COLO668 (cell line): ENCODE measurements at regions not wholly inside any gene's neighbourhood (a gene's known extent, or its start where the extent isn't known, plus 50 kb on each side); places are given as distances from the start of the nearest gene placed in this dataset.

Experiments
- DNase-seq: peaks from one replicate; lab custom pipeline; 2025; ENCODE audit not compliant: unreplicated experiment; lab: John Stamatoyannopoulos, UW

DNA sequence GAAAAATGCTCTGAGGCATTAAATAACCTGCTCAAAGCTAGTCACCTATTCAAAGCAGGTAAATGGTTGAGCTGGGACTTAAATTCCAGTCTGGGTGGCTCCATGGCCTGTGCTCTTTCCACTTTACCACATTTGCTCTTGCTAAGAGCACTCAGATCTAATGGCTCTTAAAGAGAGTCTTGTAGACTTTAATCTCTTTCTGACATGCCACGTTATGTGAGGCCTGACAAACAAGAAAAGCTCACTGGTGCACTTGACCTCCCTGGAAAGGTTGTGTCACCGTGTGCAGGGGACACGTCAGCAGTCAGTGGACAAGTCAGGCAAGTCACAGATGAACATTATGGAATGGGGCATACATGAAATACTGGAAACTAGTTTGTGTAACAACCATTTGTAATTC is 129.9 kb upstream of the RPS23 start:
- DNase-seq = no peak

DNA sequence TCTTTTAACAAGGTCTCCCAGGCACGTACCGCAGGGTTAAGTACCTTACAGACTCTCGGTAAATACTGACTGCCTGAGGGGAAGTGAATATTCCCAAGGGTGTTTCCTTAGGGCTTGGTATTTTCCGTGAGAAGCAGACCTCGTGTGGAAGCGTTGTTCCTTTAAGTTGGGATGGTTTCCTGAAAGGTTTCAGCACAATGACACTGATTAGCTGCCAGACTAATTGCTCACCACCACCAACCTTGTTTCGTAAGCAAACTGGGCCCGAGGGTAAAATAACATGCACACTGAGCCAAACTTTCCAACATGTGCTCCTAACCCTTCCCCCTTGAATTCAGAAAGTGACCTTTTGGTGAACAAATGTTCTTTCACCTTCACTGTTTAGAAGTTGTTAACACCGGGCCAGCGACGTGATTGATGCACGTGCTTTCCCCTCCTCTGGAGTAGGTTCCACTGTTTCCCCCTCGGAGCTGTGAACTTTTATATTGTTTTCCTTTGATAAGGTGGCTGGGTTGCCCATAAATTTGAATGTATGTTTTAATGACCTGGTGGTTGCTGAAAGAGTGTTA is 128.1 kb upstream of the RPS23 start:
- no peak for DNase-seq

DNA sequence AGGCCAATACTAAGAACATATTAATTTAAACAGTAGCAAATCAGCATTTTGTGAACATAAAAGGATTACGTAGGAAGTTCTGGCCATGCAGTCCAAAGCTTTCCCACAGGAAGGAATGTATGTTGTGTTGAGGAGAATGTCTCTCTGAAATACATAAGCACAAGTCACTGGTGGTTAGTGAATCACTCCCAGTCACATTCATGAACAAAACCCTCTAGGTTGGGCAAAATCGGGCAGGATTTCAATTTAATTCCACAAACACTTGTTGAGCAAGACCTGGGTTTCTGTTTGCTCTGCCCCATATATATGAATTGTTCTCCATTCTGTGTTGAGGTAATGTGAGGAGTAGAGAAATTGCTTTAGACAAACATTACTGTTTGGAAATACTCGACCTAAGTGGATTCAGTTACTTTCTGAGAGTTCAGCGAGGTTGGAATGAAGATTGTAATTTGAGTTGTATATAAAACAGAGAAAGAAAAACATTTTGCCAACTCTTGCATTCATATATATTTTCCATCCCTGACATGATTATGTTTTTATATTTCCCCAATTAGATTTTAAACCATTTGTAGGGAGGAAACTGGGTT is 127.6 kb upstream of the RPS23 start:
- no peak for DNase-seq

DNA sequence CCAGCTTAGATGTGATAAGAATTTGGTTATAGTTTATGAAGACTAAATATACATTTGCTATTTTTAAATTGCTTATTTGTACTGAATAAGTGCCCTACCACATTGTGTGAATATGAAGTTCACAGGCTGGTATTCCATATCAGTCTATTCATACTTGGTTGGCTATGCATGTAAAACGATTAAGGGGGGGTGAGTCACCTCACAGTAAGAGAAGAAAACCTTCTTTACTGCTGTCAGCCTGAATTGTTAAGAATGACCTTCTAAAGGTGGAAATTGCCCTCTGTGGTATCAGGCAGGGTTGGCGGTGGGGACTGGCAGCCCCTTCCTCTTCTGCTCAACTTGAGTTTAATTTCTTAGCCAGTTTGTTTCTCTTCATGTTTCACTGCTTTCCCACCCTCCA is 127.0 kb upstream of the RPS23 start:
- no peak for DNase-seq

DNA sequence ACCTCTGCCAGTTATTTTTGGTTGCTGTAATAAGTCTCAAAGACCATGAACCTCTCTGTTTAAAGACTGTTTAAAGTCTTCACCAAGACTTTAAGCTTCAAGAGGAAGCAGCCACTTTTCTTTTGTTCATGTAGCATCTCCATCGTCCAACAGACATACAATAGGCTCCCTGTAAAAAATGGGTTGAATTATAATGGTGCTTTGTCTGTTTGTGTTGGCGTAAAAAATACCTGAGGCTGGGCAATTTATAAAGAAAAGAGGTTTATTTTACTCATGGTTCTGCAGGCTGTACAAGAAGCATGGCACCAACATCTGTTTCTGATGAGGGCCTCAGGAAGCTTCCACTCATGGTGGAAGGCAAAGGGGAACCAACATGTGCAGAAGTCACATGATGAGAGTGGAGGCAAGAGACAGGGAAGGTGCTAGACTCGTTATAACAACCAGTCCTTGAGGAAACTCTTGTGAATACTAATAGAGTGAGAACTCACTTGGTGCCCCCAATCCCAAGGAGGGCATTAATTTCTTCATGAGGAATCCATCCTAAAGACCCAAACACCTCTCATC is 126.3 kb upstream of the RPS23 start:
- DNase-seq = no peak

DNA sequence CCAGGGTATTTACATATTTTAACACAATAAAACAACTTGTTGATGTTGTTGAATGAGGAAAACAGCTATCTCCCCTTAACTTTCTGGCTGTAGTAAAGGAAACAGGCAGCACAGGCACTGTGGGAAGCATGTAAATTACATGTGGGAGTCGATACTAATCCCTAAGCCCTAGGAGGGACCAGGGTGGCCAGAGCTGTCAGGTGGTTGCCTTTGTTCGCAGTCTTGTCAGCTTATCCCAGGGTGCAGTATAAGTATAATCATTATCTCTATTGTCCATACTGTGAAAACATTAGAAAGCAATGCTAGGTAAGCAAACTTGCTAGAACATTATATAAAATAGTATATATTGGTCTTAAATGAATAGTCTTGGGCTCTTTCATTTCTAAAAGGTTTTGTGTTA is 125.6 kb upstream of the RPS23 start:
- DNase-seq = no peak

DNA sequence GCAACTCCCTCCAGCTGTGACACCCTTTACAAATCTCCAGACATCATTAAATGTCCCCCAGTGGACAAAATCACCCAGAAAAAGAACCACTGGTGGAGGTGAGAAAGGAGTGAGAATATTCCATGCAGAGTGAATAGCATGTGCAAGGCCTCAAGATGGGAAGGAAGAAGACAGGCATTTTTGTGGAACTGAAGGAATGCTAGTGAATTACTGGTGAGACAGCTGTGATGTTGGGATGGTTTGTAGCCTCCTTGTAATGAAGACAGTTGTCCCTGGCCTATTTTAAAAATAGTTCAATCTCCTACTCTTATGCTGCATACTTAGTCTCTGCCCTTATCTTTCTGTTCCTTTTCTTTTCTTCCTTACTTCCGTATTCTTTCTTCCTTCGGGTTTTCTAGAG is 124.9 kb upstream of the RPS23 start:
- DNase-seq = no peak

DNA sequence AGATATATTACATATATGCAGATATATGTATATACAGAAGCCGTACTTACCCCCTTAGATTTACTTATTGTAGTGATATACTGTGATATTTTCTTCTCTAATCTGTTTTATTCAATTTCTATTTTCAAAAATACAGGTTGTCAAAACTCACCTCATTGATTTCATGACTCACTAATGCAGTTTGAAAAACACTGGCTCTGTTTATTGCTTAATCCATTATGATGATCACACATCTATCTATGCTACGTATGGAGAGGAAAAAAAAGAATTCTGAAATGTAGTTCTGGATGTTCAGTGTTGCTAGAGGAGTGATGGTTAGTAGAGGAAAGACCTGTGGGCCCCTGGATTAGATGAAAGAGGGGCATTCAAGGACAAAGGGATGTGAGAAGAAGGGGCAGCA is 121.0 kb upstream of the RPS23 start:
- DNase-seq = no peak

DNA sequence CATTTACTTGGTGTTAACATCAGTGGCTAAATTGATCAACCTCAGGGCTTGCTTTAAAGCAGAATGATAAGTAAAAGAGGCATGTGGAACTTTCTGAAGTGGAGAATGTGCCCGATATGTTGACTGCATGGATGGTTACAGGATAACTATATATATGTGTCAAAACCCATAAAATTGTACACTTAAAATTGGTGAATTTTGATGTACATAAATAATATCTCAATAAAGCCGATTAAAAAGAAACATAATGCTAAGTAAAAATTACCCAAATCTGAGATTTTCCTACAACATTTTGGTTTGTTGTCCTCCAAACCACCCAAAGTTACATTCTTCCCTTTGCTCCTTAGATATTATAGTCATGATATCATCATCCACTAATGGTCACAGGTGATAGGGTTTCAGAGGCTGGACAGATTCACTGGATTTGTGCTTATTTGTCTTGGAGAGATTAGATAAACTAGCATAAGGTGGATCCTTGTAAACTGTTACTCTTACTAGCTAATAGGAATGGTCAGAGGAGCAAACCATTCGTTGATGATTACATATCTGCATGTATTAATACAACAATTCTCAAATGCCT is 119.7 kb upstream of the RPS23 start:
- DNase-seq = no peak

DNA sequence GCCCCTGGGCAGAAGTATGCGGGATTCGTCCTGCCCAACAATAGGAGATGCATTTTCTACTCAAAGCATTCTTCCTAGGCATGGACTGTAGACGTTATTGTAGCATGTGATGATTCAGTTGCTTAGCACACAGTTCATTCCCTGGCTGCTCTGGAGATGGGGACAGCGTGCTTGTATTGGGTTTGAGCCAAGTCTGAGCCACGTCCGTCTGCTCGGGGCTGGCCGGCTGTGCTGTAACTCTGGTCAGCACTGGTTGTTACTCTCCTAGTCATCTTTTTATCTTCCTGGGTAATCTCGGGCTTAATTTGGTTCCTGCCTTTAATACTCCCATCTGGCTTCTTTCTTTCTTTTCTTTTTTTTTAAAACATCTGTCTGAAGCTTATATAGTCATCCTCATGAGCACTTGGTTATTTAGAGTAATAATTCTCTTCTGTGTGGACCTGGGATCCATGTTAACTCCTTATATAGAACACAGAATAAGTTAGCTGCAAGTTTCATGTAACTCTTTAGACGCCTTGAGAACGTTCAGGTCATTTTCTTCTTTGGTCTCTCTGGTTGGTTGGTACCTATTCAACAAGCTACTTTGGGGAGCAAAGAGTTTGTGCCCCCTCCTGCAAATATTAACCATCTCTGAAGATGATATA is 118.8 kb upstream of the RPS23 start:
- peak; percentile 39 for DNase-seq

DNA sequence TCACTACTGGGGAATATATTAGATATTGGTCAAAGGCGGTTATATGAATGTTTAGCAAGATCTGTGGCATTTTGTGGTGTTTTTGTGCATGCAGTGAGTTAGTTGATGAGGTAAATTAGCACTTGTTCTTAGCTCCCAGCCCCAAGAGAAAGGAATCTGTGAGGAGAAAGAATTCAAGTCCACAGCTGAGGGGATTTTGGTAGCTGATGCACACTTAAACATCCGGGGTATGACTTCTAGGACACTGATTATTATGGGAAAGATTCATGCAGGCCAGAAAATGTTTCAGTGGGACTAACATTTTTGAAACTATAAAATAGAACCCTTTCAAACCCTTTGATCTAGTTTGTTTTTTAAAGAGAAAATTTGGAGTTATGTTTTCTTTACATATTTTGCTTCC is 118.2 kb upstream of the RPS23 start:
- DNase-seq = no peak

DNA sequence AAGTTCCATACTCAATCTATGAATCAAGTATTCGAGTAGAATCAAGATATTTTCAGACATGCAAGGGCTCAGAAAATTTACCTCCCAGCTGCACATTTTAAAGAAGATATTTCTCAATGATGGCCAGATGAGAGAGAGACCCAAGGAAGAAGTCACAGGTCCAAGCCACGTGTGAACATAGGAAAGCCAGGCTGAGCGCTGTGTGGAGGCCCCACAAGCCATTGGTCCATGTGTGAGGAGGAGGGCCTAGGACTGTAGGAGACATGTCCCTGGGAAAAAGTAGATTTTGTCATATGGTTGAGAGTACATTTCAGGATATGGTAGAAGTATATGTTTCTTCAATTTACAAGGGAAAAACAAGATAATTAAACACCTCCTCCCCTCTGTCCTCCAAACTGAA is 115.8 kb upstream of the RPS23 start:
- no peak for DNase-seq

DNA sequence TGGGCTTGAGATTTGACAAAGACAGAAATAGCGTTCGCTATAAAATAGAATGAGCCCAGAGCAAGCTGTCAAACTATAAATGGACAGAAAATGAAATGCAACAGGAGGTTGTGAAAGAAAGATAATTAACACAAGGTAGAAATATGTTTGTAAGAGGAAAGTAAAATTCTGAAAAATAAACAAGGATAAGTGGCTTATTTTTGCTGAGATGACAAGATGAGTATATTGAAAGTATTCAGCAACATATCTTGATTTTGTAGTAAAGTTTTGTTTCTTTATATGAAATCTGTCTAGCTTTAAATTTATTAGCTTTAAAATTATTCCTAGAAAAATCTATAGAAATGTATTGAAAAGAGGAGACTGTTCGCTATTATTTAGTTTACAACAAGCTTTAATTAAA is 111.9 kb upstream of the RPS23 start:
- no peak for DNase-seq

DNA sequence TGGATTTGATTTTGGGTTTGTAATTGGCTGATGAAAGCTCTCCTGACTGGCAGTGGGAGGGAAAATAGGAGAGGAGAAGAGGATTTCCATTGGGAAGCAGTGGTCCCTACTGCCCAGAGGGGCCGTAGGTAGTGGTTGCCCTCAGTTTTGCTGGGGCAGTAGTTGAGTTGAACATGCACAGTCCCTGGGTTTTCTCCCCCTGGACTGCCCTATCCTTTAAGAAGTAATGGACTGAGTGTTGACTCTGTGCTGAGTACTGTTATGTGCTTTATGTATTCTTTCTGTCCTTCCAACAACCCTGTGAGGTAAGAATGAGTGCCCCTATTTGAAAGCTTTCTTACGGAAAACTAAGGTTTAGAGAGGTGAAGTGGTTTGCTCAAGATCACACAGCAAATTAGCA is 111.2 kb upstream of the RPS23 start:
- no peak for DNase-seq

DNA sequence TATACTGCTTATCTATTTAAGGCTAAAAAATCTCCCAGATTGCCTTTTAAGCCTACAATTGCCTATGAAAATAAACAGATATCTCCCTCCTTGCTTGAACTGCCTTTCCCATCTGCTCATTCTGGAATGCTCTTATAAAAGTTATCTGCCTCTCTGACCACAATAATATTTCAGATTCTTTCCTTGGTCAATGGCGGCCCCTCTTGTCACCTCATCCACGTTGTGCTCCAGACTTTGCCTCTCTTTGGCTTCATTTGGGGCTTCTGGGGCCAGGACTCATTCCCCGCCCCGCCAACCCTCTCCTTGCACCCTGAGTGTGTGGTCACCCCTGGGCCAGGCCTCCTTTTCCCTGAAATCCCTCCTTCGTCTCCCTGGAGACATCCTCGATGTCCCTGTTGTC is 110.0 kb upstream of the RPS23 start:
- DNase-seq = no peak

DNA sequence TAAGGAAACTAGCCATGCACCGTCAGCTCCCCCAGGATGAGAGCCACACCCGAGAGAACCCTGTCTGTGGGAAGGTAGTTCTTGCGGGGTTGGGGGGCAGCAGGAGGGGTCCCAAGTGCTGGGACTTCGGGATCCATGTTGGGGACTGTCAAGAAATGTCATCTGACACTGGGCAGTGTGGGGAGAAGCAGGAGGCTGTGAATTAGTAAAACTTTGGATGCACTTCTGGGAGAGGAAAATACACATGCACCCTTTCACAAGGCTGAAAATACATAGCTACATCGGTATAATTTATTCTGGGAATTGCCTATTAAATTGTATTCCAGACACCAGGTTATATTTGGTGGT is 109.6 kb upstream of the RPS23 start:
- no peak for DNase-seq

DNA sequence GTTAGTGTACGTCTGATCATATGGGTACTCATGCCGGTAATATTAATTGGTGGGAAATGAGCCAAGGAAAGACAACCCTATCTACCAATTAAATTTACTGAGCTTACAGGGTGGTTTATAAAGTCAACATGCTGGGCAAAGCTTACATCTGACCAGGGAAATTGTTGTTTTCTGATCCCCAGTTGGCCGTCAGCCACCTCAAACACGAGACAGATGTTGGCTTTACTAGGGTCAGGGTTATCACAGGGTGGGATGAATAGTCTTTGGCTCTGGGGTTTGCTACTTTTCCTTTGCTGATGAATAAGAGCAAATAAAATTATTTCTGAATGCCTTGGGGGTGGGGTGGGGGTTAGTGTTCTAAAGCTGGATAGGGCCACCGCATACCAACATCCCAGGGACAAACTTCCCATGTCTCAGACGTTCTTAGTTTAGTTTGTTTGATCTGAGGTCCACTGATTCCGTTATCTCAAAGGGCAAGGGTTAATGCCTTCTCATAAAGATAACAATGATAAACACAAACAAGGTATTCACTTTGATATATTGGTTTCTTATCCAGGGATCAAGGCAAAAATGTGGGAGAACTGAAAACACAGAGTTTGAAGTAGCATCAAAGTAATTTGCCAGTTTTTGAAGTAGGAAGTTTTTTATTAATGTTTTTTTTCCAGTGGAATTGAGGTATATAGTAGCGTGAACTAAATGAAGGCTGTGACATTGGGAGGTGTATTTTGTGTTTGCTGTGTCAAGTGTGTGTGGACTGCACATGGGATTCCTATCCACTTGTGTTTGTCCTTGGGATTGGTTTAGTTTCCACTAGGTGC is 109.1 kb upstream of the RPS23 start:
- peak; percentile 48 for DNase-seq

DNA sequence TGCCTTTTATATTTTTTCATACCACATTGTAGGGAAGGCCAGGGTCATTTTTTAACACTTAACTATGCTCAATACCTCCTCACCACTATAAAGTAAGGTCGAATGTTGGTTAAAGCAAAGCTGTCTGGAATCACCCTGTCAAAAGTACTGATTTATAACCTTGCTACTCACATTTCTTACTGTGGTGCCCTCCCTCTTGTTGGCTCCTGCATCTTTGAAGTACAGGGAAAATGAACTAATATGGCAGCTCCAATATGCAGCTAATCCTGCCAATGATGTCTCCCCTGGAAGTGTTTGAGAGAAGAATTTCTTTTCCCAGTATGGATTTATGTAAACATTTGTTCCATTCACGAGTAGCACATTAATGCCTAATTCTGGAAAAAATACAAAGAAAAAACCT is 108.4 kb upstream of the RPS23 start:
- DNase-seq = no peak

DNA sequence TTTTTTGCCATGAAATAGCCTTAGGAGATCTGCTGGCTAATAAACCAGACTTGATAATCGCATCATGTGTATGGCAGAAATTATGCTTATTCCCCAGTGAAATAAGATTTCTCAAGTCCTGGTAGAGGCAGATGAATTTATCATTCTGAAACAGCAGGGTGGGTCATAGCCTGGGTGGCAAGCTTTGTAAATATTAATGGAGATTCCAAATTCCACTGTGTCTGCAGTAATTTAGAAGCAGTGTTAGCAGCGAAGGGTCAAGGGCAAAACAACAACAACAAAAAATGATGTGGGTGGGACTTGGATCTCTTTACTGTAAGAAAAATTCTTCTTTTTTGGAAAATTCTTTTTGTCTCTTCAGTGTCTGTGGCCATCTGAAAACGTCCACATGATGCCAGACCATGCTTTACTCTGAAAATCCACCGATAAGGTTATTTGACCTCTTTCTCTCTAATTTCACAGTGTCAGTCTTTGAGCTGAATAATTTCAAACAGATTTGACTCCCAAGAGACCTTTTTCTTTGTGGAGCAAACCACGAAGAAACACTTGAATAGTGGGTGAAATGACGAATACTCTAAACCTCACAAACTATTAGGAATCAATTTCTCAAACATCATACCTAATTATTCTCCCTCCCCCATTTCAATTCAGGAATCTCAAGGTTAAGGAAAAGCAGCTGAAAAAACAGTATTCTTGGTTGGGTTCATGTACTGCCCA is 106.0 kb upstream of the RPS23 start:
- no peak for DNase-seq

DNA sequence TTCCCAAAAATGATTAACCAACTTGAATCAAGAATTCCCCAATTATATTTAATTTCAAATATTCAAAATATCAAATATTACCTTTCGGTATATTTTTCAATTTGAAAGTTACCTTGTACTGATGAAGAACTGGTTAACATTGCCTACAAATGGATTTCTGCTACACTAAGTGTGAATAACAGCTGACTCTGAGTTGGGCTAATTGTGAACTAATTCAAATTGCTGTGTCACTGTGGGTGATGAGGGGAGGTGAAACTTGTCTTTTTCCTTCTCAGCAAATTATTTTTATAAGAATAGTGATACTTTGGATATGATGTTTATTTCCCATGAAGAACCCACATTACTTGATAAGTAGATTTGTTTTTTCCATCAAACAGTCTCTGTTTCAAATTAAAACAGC is 103.4 kb upstream of the RPS23 start:
- no peak for DNase-seq

DNA sequence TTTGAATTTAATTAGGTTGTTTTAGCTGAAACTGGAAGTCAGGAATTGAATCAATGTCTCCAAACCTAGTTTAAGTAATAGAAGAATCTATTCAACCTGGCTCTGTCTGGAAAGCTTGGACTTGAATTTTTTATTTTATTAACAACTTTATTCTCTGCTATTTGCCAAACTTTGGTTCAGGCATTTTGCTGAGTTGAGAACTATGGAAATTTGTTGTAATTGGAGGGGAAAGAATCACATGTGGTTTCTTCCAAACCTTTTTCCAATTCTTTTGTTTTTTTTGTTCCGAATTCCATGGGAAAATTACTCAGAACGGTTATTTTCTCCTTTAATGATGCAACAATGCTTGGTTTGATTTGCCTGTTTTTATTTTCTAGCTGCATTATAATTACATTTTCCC is 98.2 kb upstream of the RPS23 start:
- no peak for DNase-seq
